GM12873 (cell line): ENCODE measurements at regions not wholly inside any gene's neighbourhood (a gene's known extent, or its start where the extent isn't known, plus 50 kb on each side); places are given as distances from the start of the nearest gene placed in this dataset.

ENCODE experiments used
- CTCF ChIP-seq: IDR thresholded peaks from 2 replicates; pipeline ENCODE4 v1.5.1; 2012; ENCODE audit warnings: low read depth, mild to moderate bottlenecking, moderate library complexity, low read length, control low read depth; ENCODE audit not compliant: insufficient read depth; ENCODE audit errors: missing control alignments

DNA sequence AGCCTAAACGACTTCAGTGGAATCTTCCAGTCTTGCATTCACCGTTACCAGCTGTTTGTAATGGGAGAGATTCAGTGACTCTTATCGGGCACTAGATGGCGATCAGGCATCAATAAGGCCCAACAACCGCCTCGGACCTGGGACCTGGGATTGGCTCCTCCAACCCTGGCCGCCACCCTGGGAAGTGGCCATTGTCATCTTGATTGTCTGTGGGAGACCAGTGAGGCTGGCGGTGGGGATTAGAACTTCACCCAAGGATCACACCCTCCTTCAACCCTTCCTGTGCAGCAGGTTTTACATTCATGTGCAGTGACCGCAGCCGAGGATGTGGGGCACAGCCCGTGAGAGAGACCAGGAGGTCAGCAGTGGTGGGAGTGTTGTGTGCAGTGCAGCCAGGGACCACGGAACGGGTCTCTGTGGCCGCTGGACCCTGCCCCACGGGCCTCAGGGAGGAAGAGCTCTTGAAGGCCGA lies 85.3 kb downstream of the SPP2 start:
- peak; percentile 83 for TF ChIP-seq CTCF

DNA sequence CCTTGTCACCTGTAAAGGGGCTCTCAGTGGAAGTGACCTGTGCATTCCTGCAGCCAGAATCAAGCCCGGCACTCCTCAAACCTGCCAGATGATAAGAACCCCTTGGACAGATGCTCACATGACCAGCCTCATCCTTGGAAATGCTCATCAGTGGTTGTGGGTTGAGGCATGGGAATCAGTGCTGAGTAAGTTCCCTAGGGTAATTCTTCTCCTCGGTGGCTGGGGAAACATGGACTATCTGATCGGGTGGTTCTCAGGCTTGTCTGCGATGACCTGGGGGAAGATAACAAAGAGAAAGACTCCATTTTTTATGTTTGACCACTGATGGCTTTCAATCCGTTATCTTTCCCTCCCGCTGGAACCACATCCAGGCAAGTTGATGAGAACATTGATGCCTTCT lies 84.0 kb downstream of the SPP2 start:
- TF ChIP-seq CTCF = no peak

DNA sequence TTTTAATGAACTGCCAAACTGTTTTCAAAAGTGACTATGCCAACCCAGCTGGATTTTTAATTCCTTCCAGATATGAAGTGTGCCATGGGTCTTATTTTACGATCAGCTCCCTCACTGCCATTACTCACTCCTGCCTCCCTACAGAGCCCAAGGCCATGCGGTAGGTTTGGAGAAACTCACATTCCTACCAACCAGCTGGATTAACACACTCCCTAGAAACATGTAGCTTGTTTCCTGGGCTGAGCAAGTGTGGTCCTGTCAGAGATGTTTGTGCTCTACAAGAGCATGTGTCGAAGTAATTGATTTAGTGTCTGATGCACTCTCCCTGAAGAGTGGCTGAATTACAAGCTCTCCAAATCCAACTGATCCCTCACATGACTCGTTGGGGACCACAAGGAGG lies 82.5 kb downstream of the SPP2 start:
- no peak for TF ChIP-seq CTCF

- no peak for TF ChIP-seq CTCF
Measured at GRCh38 chr2:234130777-234131181, 80.3 kb downstream of the SPP2 start.

- TF ChIP-seq CTCF = no peak
Measured at GRCh38 chr2:234128606-234129005, 78.1 kb downstream of the SPP2 start.
